Lower leg skin (tissue), 3 donors: ENCODE measurements at regions not wholly inside any gene's neighbourhood (a gene's known extent, or its start where the extent isn't known, plus 50 kb on each side); places are given as distances from the start of the nearest gene placed in this dataset.

Source experiments
- CTCF ChIP-seq, 3 donors: fragments of 450-650 bp; IDR thresholded peaks; one replicate each; pipeline ENCODE4 v1.5.1; 2016; ENCODE audit warnings: antibody characterized with exemption in 3 of 3, mild to moderate bottlenecking in 3 of 3, moderate library complexity in 2 of 3
- POLR2A ChIP-seq, 2 donors: fragments of 450-650 bp; IDR thresholded peaks; one replicate each; pipeline ENCODE4 v1.6.1; 2016 to 2017; ENCODE audit warnings: antibody characterized with exemption in 2 of 2, mild to moderate bottlenecking in 1 of 2, moderate library complexity in 1 of 2

DNA sequence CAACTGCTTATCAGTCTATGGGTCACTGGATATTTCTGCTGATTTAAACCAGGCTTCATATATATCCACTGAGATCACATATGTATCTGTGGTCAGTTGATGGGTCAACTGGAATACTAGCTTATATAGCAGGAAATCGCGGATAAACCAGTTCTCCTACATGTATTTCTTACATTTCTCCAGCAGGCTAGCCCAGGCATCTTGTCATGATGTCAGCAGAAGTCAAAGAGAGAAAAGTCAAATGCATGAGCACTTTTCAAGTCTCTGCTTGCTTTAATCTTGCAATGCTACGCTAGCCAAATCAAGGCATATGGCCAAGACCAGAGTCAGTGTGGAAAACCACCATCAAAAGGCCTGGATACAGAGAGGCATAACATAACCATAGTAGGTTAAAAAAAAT is 1008.8 kb upstream of the DIAPH2 start:
- no peak for TF ChIP-seq CTCF (IDR thresholded peaks at IDR 0.05)
- TF ChIP-seq POLR2A (IDR thresholded peaks at IDR 0.05): no peak
